H9 (cell line): ENCODE measurements at regions not wholly inside any gene's neighbourhood (a gene's known extent, or its start where the extent isn't known, plus 50 kb on each side); places are given as distances from the start of the nearest gene placed in this dataset.

Experiments
- DNase-seq: peaks from one replicate; pipeline ENCODE4 v3.0.0-alpha.2; 2017
- H2AFZ ChIP-seq: one replicate; pipeline ENCODE4 v1.6.1; 2013; ENCODE audit warnings: mild to moderate bottlenecking, low read length, control low read depth, moderate library complexity
- H2AK5ac ChIP-seq: 2 replicates; pipeline ENCODE4 v1.6.1; 2013; ENCODE audit warnings: low read length, control low read depth, mixed read lengths; ENCODE audit not compliant: insufficient read length
- H2BK120ac ChIP-seq: one replicate; pipeline ENCODE4 v1.6.1; 2013; ENCODE audit warnings: low read depth, mild to moderate bottlenecking, low read length, control low read depth, inconsistent platforms; ENCODE audit not compliant: poor library complexity, severe bottlenecking
- H2BK12ac ChIP-seq: 2 replicates; pipeline ENCODE4 v1.6.1; 2013; ENCODE audit warnings: low read length, control low read depth, mixed read lengths, low read depth; ENCODE audit not compliant: insufficient read length
- H2BK15ac ChIP-seq: 2 replicates; pipeline ENCODE4 v1.6.1; 2013; ENCODE audit warnings: low read depth, low read length, control low read depth
- H2BK20ac ChIP-seq: one replicate; pipeline ENCODE4 v1.6.1; 2013; ENCODE audit warnings: low read depth, mild to moderate bottlenecking, low read length, control low read depth, inconsistent platforms; ENCODE audit not compliant: poor library complexity, severe bottlenecking
- H2BK5ac ChIP-seq: 2 replicates; pipeline ENCODE4 v1.6.1; 2013; ENCODE audit warnings: low read length, control low read depth, mixed read lengths; ENCODE audit not compliant: insufficient read length
- H3K14ac ChIP-seq: 2 replicates; pipeline ENCODE4 v1.6.1; 2013; ENCODE audit warnings: low read length, control low read depth; ENCODE audit not compliant: insufficient read depth
- H3K18ac ChIP-seq: 2 replicates; pipeline ENCODE4 v1.6.1; 2013; ENCODE audit warnings: low read depth, mild to moderate bottlenecking, mixed read lengths, low read length, control low read depth; ENCODE audit not compliant: insufficient read length
- H3K23ac ChIP-seq: 2 replicates; pipeline ENCODE4 v1.6.1; 2013; ENCODE audit warnings: low read length, control low read depth, mixed read lengths, low read depth; ENCODE audit not compliant: insufficient read length
- H3K23me2 ChIP-seq: 2 replicates; pipeline ENCODE4 v1.6.1; 2013; ENCODE audit warnings: low read depth, mild to moderate bottlenecking, mixed read lengths, low read length, control low read depth; ENCODE audit not compliant: insufficient read length, poor library complexity, severe bottlenecking
- H3K27ac ChIP-seq: 2 replicates; pipeline ENCODE4 v1.5.1; 2013; ENCODE audit warnings: low read length, control low read depth, mixed read lengths, low read depth; ENCODE audit not compliant: insufficient read length
- H3K27me3 ChIP-seq: 2 replicates; pipeline ENCODE4 v1.6.1; 2013; ENCODE audit warnings: low read length, control low read depth, inconsistent platforms; ENCODE audit not compliant: insufficient read depth
- H3K4ac ChIP-seq: 2 replicates; pipeline ENCODE4 v1.6.1; 2013; ENCODE audit warnings: low read depth, mild to moderate bottlenecking, control low read depth, inconsistent platforms, low read length, moderate library complexity
- H3K4me1 ChIP-seq: 2 replicates; pipeline ENCODE4 v1.6.1; 2013; ENCODE audit warnings: low read length, control low read depth, inconsistent platforms; ENCODE audit not compliant: insufficient read depth
- H3K4me2 ChIP-seq: 2 replicates; pipeline ENCODE4 v1.6.1; 2013; ENCODE audit warnings: low read length, control low read depth, mixed read lengths; ENCODE audit not compliant: insufficient read length, insufficient read depth
- H3K56ac ChIP-seq: 2 replicates; pipeline ENCODE4 v1.6.1; 2013; ENCODE audit warnings: low read depth, mild to moderate bottlenecking, mixed read lengths, low read length, control low read depth; ENCODE audit not compliant: insufficient read length
- H3K79me1 ChIP-seq: 2 replicates; pipeline ENCODE4 v1.6.1; 2013; ENCODE audit warnings: low read depth, mild to moderate bottlenecking, moderate library complexity, low read length, control low read depth, inconsistent platforms; ENCODE audit not compliant: insufficient read depth, poor library complexity, severe bottlenecking
- H3K79me2 ChIP-seq: 2 replicates; pipeline ENCODE4 v1.6.1; 2013; ENCODE audit warnings: low read length, control low read depth, inconsistent platforms; ENCODE audit not compliant: insufficient read depth
- H3K9ac ChIP-seq: 2 replicates; pipeline ENCODE4 v1.6.1; 2013; ENCODE audit warnings: low read length, control low read depth, mixed read lengths; ENCODE audit not compliant: insufficient read length; ENCODE audit errors: extremely low read depth
- H3K9me3 ChIP-seq: one replicate; pipeline ENCODE4 v1.6.1; 2013; ENCODE audit warnings: low read depth, low read length, inconsistent platforms; ENCODE audit not compliant: control insufficient read depth
- H3T11ph ChIP-seq: one replicate; pipeline ENCODE4 v1.6.1; 2013; ENCODE audit warnings: mild to moderate bottlenecking, low read length, control low read depth, inconsistent platforms
- H4K20me1 ChIP-seq: one replicate; pipeline ENCODE4 v1.6.1; 2013; ENCODE audit not compliant: control insufficient read depth, insufficient read length, insufficient read depth
- H4K5ac ChIP-seq: 2 replicates; pipeline ENCODE4 v1.6.1; 2013; ENCODE audit warnings: low read depth, mild to moderate bottlenecking, mixed read lengths, low read length, control low read depth; ENCODE audit not compliant: insufficient read length
- H4K8ac ChIP-seq: replicated peaks from 2 replicates; pipeline ENCODE4 v1.6.1; 2013; ENCODE audit warnings: low read length, control low read depth, mixed read lengths, low read depth; ENCODE audit not compliant: insufficient read length
- H4K91ac ChIP-seq: 2 replicates; pipeline ENCODE4 v1.6.1; 2013; ENCODE audit warnings: low read depth, mild to moderate bottlenecking, moderate library complexity, mixed read lengths, low read length, control low read depth; ENCODE audit not compliant: insufficient read length
- H3K27ac Mint-ChIP-seq, 3 experiments: 2 replicates in 2 of 3; 3 replicates in 1 of 3; pipeline ENCODE4 v1.8.0; 2020 to 2021; ENCODE audit warnings: mixed read lengths in 3 of 3, mild to moderate bottlenecking in 1 of 3, moderate library complexity in 1 of 3
- H3K27me3 Mint-ChIP-seq: 2 replicates; pipeline ENCODE4 v1.8.0; 2021; ENCODE audit warnings: low read depth, mild to moderate bottlenecking, moderate library complexity, mixed read lengths
- H3K36me3 Mint-ChIP-seq, 3 experiments: 2 replicates in 2 of 3; 3 replicates in 1 of 3; pipeline ENCODE4 v1.8.0; 2020 to 2021; ENCODE audit warnings: low read depth in 3 of 3, mixed read lengths in 3 of 3; ENCODE audit not compliant: insufficient read depth in 1 of 3
- H3K4me1 Mint-ChIP-seq, 2 experiments: 2 replicates each; pipeline ENCODE4 v1.8.0; 2020; ENCODE audit warnings: mixed read lengths in 2 of 2
- H3K4me3 Mint-ChIP-seq, 2 experiments: 2 replicates in 1 of 2; 3 replicates in 1 of 2; pipeline ENCODE4 v1.8.0; 2020 to 2021; ENCODE audit warnings: mild to moderate bottlenecking in 2 of 2, mixed read lengths in 2 of 2, moderate library complexity in 1 of 2
- H3K9me3 Mint-ChIP-seq, 2 experiments: 2 replicates in 1 of 2; 3 replicates in 1 of 2; pipeline ENCODE4 v1.8.0; 2020; ENCODE audit warnings: mild to moderate bottlenecking in 2 of 2, mixed read lengths in 2 of 2, moderate library complexity in 1 of 2
- CTCF ChIP-seq: fragments of 200-600 bp; sonication (generic); conservative IDR thresholded peaks from 3 replicates; pipeline ENCODE4 v1.8.0; 2021; ENCODE audit warnings: antibody characterized with exemption, mild to moderate bottlenecking
- WGBS: extraction: QIAGEN DNeasy Blood & Tissue Kit; methylation state at CpG from one replicate; pipeline ENCODE4 v1.1.7; 2013; ENCODE audit warnings: missing lambda C conversion rate, low lambda C conversion rate, mixed read lengths; ENCODE audit not compliant: insufficient read length; ENCODE audit errors: extremely low coverage; 5-methylcytosine and 5-hydroxymethylcytosine counted together

GRCh38 chr4:126907389-126907788 is 725.4 kb upstream of the INTU start:
- TF ChIP-seq CTCF: no peak
- Histone ChIP-seq H3K79me2 (no peaks in the 10 kb centered on the region), H3K4me2 (no peak overlapping the region), H3K56ac (no peak overlapping the region), H3K27me3 (no peaks in the 10 kb centered on the region), H3K9ac (no peak overlapping the region), H3K79me1 (no peaks in the 10 kb centered on the region), H3K9me3 (no peaks in the 10 kb centered on the region), H2AK5ac (no peak overlapping the region), H2BK5ac (no peak overlapping the region), H3K18ac (no peak overlapping the region), H3K14ac (no peak overlapping the region), H3K27ac (no peak overlapping the region), H3K4ac (no peak overlapping the region), H3T11ph (no peak overlapping the region), H4K91ac (no peak overlapping the region), H2BK120ac (no peak overlapping the region), H4K20me1 (no peaks in the 10 kb centered on the region), H3K23me2 (no peaks in the 10 kb centered on the region), H2BK15ac (no peak overlapping the region), H2BK12ac (no peak overlapping the region), H2AFZ (no peak overlapping the region), H4K5ac (no peak overlapping the region), H4K8ac (no peak overlapping the region), H2BK20ac (no peak overlapping the region), H3K4me1 (no peaks in the 10 kb centered on the region), H3K23ac (no peak overlapping the region)
- Mint-ChIP-seq H3K4me3 (no peak overlapping the region), H3K27ac (no peak overlapping the region), H3K4me1 (peaks cover 8 to 10% of the 10 kb centered on the region in 2 experiments; a peak in 3 of 4 replicates), H3K9me3 (no peaks in the 10 kb centered on the region; a peak in 1 of 5 replicates), H3K36me3 (no peaks in the 10 kb centered on the region; a peak in 1 of 7 replicates), H3K27me3 (no peaks in the 10 kb centered on the region)
- DNase-seq: no peak
- WGBS: no CpG with 5 or more reads among the region's 1 CpG
